ENCODE measurements at regions not wholly inside any gene's neighbourhood (a gene's known extent, or its start where the extent isn't known, plus 50 kb on each side); places are given as distances from the start of the nearest gene placed in this dataset.

- peaks cover 16% of the 10 kb centered on the region for H3K4me1 ChIP-seq
- intact Hi-C loops (cut with DNase I): no loop called here
- ATAC-seq (no peak), DNase-seq (no peak)
- H3K27me3 ChIP-seq: peaks cover 5 to 13% of the 10 kb centered on the region in 2 donors
- no peak overlapping the region for H3K4me3 ChIP-seq
- TF ChIP-seq CTCF (IDR thresholded peaks at IDR 0.05): no peak
- TF ChIP-seq POLR2A (IDR thresholded peaks at IDR 0.05): no peak
- 1 to 3% methylated on average over 15 of the region's 15 CpGs for WGBS, 2 donors
- H3K36me3 ChIP-seq (replicated peaks in 1 of 2; ENCODE audit: insufficient read depth in 1 of 2, low read depth in 2 of 2): no peaks in the 10 kb centered on the region
- no peak overlapping the region for H3K27ac ChIP-seq
- H3K9me3 ChIP-seq: no peaks in the 10 kb centered on the region
These were observed 141.2 kb upstream of the ZIC3 start for GRCh38 chrX:137424679-137425078.

GRCh38 chrX:137423241-137423640, 142.7 kb upstream of the ZIC3 start:
- no peak overlapping the region for H3K4me3 ChIP-seq
- WGBS, 2 donors: 8% methylated on average over 3 of the region's 3 CpGs
- no peaks in the 10 kb centered on the region for H3K36me3 ChIP-seq (replicated peaks in 1 of 2; ENCODE audit: insufficient read depth in 1 of 2, low read depth in 2 of 2)
- H3K27me3 ChIP-seq: peaks cover 2% of the 10 kb centered on the region in 2 donors
- no peak for TF ChIP-seq POLR2A (IDR thresholded peaks at IDR 0.05)
- no peak for TF ChIP-seq CTCF (IDR thresholded peaks at IDR 0.05)
- ATAC-seq: no peak
- H3K27ac ChIP-seq: no peak overlapping the region
- H3K4me1 ChIP-seq: peaks cover 10% of the 10 kb centered on the region
- no peaks in the 10 kb centered on the region for H3K9me3 ChIP-seq
- DNase-seq: no peak
- intact Hi-C loops (cut with DNase I): no loop called here

- no peak for ATAC-seq
- no peaks in the 10 kb centered on the region for H3K4me1 ChIP-seq
- H3K27me3 ChIP-seq: no peaks in the 10 kb centered on the region
- H3K36me3 ChIP-seq (replicated peaks in 1 of 2; ENCODE audit: insufficient read depth in 1 of 2, low read depth in 2 of 2): no peaks in the 10 kb centered on the region
- WGBS, 2 donors: 52 to 77% methylated on average over 2 of the region's 2 CpGs
- H3K9me3 ChIP-seq: no peaks in the 10 kb centered on the region
- intact Hi-C loops (cut with DNase I): no loop called here
- DNase-seq: no peak
- TF ChIP-seq POLR2A (IDR thresholded peaks at IDR 0.05): no peak
- no peak overlapping the region for H3K4me3 ChIP-seq
- H3K27ac ChIP-seq: no peak overlapping the region
These were observed 147.8 kb upstream of the ZIC3 start for GRCh38 chrX:137418086-137418485.

- H3K4me1 ChIP-seq: no peaks in the 10 kb centered on the region
- DNase-seq (no peak), ATAC-seq (no peak)
- no peak overlapping the region for H3K4me3 ChIP-seq
- intact Hi-C loops (cut with DNase I): no loop called here
- WGBS, 2 donors: 27 to 38% methylated on average over 3 of the region's 3 CpGs
- no peaks in the 10 kb centered on the region for H3K27me3 ChIP-seq
- H3K36me3 ChIP-seq (replicated peaks in 1 of 2; ENCODE audit: insufficient read depth in 1 of 2, low read depth in 2 of 2): no peaks in the 10 kb centered on the region
- no peak for TF ChIP-seq CTCF (IDR thresholded peaks at IDR 0.05)
- TF ChIP-seq POLR2A (IDR thresholded peaks at IDR 0.05): no peak
- H3K27ac ChIP-seq: no peak overlapping the region
- no peaks in the 10 kb centered on the region for H3K9me3 ChIP-seq
These were observed 152.7 kb upstream of the ZIC3 start for GRCh38 chrX:137413190-137413589.

GRCh38 chrX:137405449-137406140, 160.3 kb upstream of the ZIC3 start:
- 70 to 78% methylated on average over 5 to 22 of the region's 26 CpGs for WGBS, 2 donors
- no peak overlapping the region for H3K27ac ChIP-seq
- no peaks in the 10 kb centered on the region for H3K4me1 ChIP-seq
- no peaks in the 10 kb centered on the region for H3K36me3 ChIP-seq (replicated peaks in 1 of 2; ENCODE audit: insufficient read depth in 1 of 2, low read depth in 2 of 2)
- ATAC-seq: no peak
- intact Hi-C loops (cut with DNase I): no loop called here
- no peak overlapping the region for H3K4me3 ChIP-seq
- DNase-seq: no peak
- no peaks in the 10 kb centered on the region for H3K27me3 ChIP-seq
- TF ChIP-seq POLR2A (IDR thresholded peaks at IDR 0.05): no peak
- no peak for TF ChIP-seq CTCF (IDR thresholded peaks at IDR 0.05)
- no peaks in the 10 kb centered on the region for H3K9me3 ChIP-seq
